NCI-H146 treated with DMSO at 0.1 percent for 48 hours (cell line): ENCODE measurements at regions not wholly inside any gene's neighbourhood (a gene's known extent, or its start where the extent isn't known, plus 50 kb on each side); places are given as distances from the start of the nearest gene placed in this dataset.
"Not testable (repeated sequence)": the region's sequence is repeated elsewhere in the genome, so short reads cannot be mapped to it uniquely, and the experiment has no call there.

ENCODE experiments used
- DNase-seq: peaks from one replicate; lab custom pipeline; 2025; ENCODE audit not compliant: unreplicated experiment; lab: John Stamatoyannopoulos, UW

GRCh38 chr4:29009908-29010307 is 1710.3 kb upstream of the PCDH7 start:
- DNase-seq: no peak

GRCh38 chr4:29013341-29013740 is 1706.8 kb upstream of the PCDH7 start:
- no peak for DNase-seq

- DNase-seq: no peak
These were observed 1705.6 kb upstream of the PCDH7 start for GRCh38 chr4:29014555-29014954.

- DNase-seq: no peak
These were observed 1686.5 kb upstream of the PCDH7 start for GRCh38 chr4:29033703-29034102.

- DNase-seq: no peak
These were observed 1682.7 kb upstream of the PCDH7 start for GRCh38 chr4:29037501-29037900.

- no peak for DNase-seq
These were observed 1676.8 kb upstream of the PCDH7 start for GRCh38 chr4:29043411-29043810.

- no peak for DNase-seq
These were observed 1674.0 kb upstream of the PCDH7 start for GRCh38 chr4:29046186-29046585.

- no peak for DNase-seq
These were observed 1673.4 kb upstream of the PCDH7 start for GRCh38 chr4:29046781-29047180.

- no peak for DNase-seq
These were observed 1672.7 kb upstream of the PCDH7 start for GRCh38 chr4:29047341-29048041.

GRCh38 chr4:29051381-29051965 is 1668.7 kb upstream of the PCDH7 start:
- no peak for DNase-seq

GRCh38 chr4:29052266-29052665 is 1667.9 kb upstream of the PCDH7 start:
- no peak for DNase-seq

- no peak for DNase-seq
These were observed 1661.6 kb upstream of the PCDH7 start for GRCh38 chr4:29058531-29058930.

GRCh38 chr4:29066861-29067260 is 1653.3 kb upstream of the PCDH7 start:
- DNase-seq: no peak

GRCh38 chr4:29073571-29073970 is 1646.6 kb upstream of the PCDH7 start:
- no peak for DNase-seq

- DNase-seq: no peak
These were observed 1644.8 kb upstream of the PCDH7 start for GRCh38 chr4:29075366-29075765.

- DNase-seq: no peak
These were observed 1640.9 kb upstream of the PCDH7 start for GRCh38 chr4:29079260-29079659.

- DNase-seq: no peak
These were observed 1638.8 kb upstream of the PCDH7 start for GRCh38 chr4:29081234-29081955.

GRCh38 chr4:29082684-29083083 is 1637.5 kb upstream of the PCDH7 start:
- no peak for DNase-seq

GRCh38 chr4:29085748-29086147 is 1634.4 kb upstream of the PCDH7 start:
- no peak for DNase-seq

- no peak for DNase-seq
These were observed 1615.5 kb upstream of the PCDH7 start for GRCh38 chr4:29104694-29105093.

GRCh38 chr4:29113960-29114359 is 1606.2 kb upstream of the PCDH7 start:
- no peak for DNase-seq

GRCh38 chr4:29117231-29117722 is 1602.9 kb upstream of the PCDH7 start:
- not testable (repeated sequence) for DNase-seq
